Cardiac fibroblast (primary cell): ENCODE measurements at regions not wholly inside any gene's neighbourhood (a gene's known extent, or its start where the extent isn't known, plus 50 kb on each side); places are given as distances from the start of the nearest gene placed in this dataset.
"Not testable (repeated sequence)": the region's sequence is repeated elsewhere in the genome, so short reads cannot be mapped to it uniquely, and the experiment has no call there.

Experiments used
- DNase-seq, 2 donors: peaks; one replicate each; pipeline versions ENCODE4 v3.0.0 to v3.0.0-alpha.2; 2010; ENCODE audit warnings: low read depth in 2 of 2
- H3K4me3 ChIP-seq, 2 donors: replicated peaks in 1 of 2; 1 replicate in 1 of 2; 2 replicates in 1 of 2; pipeline ENCODE4 v1.5.1; 2011; ENCODE audit warnings: low read depth in 2 of 2, low read length in 2 of 2, mild to moderate bottlenecking in 2 of 2, moderate library complexity in 1 of 2
- CTCF ChIP-seq: IDR thresholded peaks from one replicate; pipeline ENCODE4 v1.5.1; 2011; ENCODE audit warnings: low read depth, mild to moderate bottlenecking, low read length, inconsistent platforms

DNA sequence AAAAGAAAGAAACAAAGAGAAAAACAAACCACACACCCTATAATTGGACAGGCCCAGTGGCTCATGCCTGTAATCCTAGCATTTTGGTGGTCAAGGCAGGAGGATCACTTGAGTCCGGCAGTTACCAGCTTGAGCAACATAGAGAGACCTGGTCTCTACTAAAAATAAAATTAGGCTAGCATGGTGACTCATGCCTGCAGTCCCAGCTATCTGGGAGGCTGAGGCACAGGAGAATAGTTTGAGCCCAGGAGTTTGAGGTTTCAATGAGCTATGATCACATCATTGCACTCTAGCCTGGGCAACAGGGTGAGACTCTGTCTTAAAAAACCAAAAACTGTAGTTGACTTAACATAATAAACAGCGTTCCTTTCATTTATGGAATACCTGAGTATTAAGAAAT, 72.3 kb upstream of the ST3GAL6 start:
- H3K4me3 ChIP-seq = no peak overlapping the region
- DNase-seq = peak; percentile 18 to 79
- TF ChIP-seq CTCF = no peak

DNA sequence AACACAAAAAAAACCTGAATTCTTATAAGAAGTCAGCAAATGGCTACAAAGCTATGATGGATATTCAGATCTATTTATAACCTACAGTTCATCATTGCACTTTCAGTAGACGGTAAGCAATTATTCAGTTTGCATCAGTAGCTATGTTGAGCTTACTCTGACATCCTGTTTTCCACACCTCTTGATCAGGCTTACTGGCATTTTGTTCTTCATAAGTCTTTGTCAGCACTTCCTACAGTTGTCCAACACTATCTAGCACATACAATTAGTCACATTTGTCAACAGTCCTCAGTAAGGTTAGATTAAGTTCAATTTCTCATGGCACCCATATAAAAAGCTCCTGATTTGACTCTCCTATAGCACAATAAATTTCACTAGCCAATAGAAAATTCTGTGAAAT, 71.2 kb upstream of the ST3GAL6 start:
- H3K4me3 ChIP-seq = no peak overlapping the region
- DNase-seq = peak; percentile 43 to 49
- no peak for TF ChIP-seq CTCF

- no peak for TF ChIP-seq CTCF
- peak; percentile 43 to 55 for DNase-seq
- H3K4me3 ChIP-seq = no peak overlapping the region
These were observed 70.2 kb upstream of the ST3GAL6 start for GRCh38 chr3:98692787-98693473.

DNA sequence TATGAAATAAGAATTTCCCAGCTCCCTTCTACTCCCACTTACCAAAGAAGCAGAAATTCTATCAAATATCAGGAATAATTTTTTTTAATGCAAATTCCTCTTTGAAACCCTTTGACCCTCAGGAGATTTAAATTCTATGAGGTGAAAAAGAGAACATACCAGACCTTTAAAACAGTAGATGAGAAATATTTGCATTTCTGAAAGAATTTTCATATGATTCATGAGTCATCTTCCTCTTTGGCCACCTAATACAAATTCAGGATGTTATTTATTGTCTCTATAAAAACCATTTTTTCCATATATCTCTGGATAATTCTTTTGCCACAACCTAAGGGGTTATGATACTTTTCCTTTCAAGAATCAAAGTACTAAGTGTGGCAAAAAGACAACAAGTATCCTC, 67.3 kb upstream of the ST3GAL6 start:
- no peak for TF ChIP-seq CTCF
- DNase-seq = peak; percentile 40 to 74
- no peak overlapping the region for H3K4me3 ChIP-seq

DNA sequence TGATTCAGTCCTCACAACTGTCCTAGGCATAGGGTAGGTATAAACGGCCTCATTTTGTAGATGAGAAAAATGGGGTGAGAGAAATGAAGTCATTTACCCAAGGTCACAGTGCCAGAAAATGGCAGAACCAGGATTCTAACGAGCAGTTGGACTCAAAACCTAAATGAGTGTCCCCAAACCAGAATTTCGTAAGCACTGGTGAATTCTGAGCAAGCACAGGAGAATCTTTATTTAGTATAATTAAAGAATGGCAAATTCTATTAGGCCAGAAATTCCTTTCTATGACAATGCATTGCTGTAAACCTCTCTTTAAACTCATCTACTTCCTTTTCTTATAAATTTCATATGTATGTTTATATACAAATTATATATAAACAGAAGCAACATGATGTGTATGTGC, 66.8 kb upstream of the ST3GAL6 start:
- not testable (repeated sequence) for H3K4me3 ChIP-seq
- peak in 1 of 2 donors; percentile 55 for DNase-seq

DNA sequence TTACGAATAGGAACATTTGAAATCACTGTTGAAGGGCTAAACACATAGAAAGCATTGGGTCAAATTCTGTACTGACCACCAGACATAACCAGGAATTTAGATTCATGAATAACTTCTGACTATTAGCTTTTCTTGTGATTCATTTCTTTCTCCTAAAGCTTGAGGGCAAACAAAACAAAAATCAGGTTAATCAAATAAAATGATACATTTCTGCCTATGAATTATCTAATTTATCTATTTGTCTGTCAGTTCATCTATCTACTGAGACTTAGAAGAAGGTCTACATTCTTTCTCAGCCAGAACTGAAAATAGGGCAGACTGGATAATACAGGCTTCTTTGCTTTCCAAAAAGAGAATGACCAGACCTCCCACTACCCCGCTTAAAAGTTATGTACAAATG, 65.9 kb upstream of the ST3GAL6 start:
- H3K4me3 ChIP-seq = no peak overlapping the region
- no peak for TF ChIP-seq CTCF
- peak in 1 of 2 donors; percentile 34 for DNase-seq

GRCh38 chr3:98699132-98699531, 64.0 kb upstream of the ST3GAL6 start:
- DNase-seq = peak in 1 of 2 donors; percentile 25
- no peak for TF ChIP-seq CTCF
- no peak overlapping the region for H3K4me3 ChIP-seq
